SU-DHL-6 (cell line): ENCODE measurements at regions not wholly inside any gene's neighbourhood (a gene's known extent, or its start where the extent isn't known, plus 50 kb on each side); places are given as distances from the start of the nearest gene placed in this dataset.

Experiments
- EZH2phosphoT487 ChIP-seq: fragments of 200-600 bp; sonication (generic), shearing (Covaris generic); conservative IDR thresholded peaks from 2 replicates; pipeline ENCODE4 v1.6.1; 2018; ENCODE audit warnings: mild to moderate bottlenecking, antibody characterized with exemption, low read length, moderate library complexity, mixed read lengths
- TF ChIP-seq, protein P1 (sequence below): fragments of 200-600 bp; sonication (generic); IDR thresholded peaks from one replicate; pipeline ENCODE4 v1.5.1; 2017; ENCODE audit warnings: antibody characterized with exemption, mild to moderate bottlenecking, low read length, moderate library complexity; ENCODE audit not compliant: insufficient read depth, poor library complexity, severe bottlenecking

GRCh38 chr18:42242758-42243157, 287.7 kb downstream of the PIK3C3 start:
- TF ChIP-seq, protein P1, sequence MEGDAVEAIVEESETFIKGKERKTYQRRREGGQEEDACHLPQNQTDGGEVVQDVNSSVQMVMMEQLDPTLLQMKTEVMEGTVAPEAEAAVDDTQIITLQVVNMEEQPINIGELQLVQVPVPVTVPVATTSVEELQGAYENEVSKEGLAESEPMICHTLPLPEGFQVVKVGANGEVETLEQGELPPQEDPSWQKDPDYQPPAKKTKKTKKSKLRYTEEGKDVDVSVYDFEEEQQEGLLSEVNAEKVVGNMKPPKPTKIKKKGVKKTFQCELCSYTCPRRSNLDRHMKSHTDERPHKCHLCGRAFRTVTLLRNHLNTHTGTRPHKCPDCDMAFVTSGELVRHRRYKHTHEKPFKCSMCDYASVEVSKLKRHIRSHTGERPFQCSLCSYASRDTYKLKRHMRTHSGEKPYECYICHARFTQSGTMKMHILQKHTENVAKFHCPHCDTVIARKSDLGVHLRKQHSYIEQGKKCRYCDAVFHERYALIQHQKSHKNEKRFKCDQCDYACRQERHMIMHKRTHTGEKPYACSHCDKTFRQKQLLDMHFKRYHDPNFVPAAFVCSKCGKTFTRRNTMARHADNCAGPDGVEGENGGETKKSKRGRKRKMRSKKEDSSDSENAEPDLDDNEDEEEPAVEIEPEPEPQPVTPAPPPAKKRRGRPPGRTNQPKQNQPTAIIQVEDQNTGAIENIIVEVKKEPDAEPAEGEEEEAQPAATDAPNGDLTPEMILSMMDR: no peak
- TF ChIP-seq EZH2phosphoT487: no peak
